ENCODE measurements at regions not wholly inside any gene's neighbourhood (a gene's known extent, or its start where the extent isn't known, plus 50 kb on each side); places are given as distances from the start of the nearest gene placed in this dataset.

DNA sequence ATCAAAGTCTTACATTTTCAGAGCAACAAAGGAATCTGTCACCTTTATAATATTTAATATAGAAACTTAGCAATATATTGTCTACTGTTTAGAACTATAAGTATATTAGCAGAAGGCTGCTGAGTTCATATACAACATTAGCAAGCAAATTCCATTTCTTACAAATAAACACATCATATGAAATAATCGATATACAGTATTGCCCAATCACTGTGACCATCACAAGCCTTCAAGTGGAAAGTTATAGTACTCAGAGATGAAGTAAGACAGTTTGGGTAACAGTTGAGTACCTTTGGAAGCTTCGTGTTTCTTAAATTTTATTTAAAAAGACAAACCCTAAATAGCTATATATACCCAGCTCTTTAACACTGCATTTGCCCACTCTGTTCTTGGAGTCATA is 135.2 kb upstream of the IRX1 start:
- TF ChIP-seq, protein P1, sequence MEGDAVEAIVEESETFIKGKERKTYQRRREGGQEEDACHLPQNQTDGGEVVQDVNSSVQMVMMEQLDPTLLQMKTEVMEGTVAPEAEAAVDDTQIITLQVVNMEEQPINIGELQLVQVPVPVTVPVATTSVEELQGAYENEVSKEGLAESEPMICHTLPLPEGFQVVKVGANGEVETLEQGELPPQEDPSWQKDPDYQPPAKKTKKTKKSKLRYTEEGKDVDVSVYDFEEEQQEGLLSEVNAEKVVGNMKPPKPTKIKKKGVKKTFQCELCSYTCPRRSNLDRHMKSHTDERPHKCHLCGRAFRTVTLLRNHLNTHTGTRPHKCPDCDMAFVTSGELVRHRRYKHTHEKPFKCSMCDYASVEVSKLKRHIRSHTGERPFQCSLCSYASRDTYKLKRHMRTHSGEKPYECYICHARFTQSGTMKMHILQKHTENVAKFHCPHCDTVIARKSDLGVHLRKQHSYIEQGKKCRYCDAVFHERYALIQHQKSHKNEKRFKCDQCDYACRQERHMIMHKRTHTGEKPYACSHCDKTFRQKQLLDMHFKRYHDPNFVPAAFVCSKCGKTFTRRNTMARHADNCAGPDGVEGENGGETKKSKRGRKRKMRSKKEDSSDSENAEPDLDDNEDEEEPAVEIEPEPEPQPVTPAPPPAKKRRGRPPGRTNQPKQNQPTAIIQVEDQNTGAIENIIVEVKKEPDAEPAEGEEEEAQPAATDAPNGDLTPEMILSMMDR (conservative IDR thresholded peaks at IDR 0.05; ENCODE audit: low read length), result no peak
- TF ChIP-seq EZH2phosphoT487 (IDR thresholded peaks at IDR 0.05; ENCODE audit: borderline replicate concordance), result no peak

All from Loucy (cell line).